ENCODE measurements at regions not wholly inside any gene's neighbourhood (a gene's known extent, or its start where the extent isn't known, plus 50 kb on each side); places are given as distances from the start of the nearest gene placed in this dataset.
"Not testable (repeated sequence)": the region's sequence is repeated elsewhere in the genome, so short reads cannot be mapped to it uniquely, and the experiment has no call there.

DNA sequence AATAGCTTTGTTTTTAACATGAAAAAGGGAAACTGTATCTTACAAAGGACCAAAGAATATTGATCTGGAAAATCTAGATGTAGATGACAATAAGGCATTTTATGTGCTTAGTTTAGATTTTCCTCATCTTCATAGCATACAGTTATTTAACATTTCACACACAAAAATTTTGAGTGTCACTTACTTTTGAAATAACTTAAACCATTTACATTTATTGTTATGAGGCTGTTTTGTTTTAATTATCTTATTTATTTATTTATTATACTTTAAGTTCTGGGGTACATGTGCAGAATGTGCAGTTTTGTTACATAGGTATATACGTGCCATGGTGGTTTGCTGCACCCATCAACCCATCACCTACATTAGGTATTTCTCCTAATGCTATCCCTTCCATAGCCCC, 1042.9 kb upstream of the NOVA1 start:
- not testable (repeated sequence) for DNase-seq

DNA sequence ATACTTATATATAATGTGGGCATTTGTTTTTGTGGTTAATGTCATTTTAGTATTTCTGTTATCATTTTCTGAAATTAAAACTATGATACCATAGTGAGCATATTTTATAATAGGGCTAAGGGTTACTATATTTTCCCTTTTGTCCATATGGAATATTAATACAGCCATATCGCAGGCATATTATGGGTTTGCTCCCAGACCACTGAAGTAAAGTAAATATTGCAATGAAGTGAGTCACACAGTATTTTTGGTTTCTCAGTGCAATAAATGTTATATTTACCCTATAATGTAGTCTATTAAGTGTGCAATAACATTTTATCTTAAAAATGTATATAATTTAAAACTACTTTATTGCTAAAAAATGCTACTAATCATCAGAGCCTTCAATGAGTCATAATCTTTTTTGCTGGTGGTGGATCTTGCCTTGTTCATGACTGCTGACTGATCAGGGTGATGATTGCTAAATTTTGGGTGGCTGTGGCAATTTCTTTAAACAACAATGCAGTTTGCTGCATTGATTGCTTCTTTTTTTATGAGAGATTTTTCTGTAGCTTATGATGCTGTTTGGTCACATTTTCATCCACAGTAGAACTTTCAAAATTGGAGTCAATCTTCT, 1044.5 kb upstream of the NOVA1 start:
- no peak for DNase-seq

GRCh38 chr14:27660683-27661082, 1062.8 kb upstream of the NOVA1 start:
- DNase-seq: no peak

DNA sequence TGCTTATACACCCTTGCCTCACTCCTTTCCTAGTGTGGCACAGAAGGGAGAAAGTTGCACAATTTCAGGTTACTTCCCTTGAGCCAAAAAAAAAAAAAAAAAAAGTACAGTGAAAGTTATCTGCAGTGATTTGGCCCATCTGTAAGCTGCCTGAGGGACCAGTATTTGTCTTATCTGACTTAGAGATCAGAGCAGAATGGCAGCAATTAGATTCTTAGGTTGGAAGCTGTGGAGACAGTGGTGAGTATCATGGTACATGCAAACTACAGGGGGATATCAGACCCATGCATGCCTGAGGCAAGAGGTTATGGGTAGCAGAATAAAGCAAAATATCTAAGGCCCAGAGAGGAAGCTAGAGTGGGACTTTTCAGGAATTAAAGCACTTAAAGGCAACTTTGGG, 1070.7 kb upstream of the NOVA1 start:
- DNase-seq: no peak

DNA sequence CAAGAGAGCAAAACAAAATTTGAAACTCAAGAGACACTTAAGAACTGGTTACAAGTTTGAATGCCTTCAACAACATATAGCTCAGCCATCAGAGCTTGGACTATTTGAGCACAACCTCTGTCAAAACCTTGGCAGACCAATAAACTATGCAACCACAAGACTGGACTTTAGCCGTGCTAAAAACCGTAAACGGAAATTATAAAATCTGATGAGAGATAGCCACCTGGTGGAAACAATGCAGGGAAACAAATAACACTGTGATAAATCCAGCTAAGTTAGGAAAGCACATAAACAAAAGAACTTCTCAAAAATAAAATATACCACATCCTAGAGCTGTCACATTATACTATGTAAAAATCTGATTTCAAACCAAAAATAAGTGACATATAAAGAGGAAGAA, 1074.2 kb upstream of the NOVA1 start:
- no peak for DNase-seq

- not testable (repeated sequence) for DNase-seq
Measured at GRCh38 chr14:27672811-27673737, 1075.2 kb upstream of the NOVA1 start.

DNA sequence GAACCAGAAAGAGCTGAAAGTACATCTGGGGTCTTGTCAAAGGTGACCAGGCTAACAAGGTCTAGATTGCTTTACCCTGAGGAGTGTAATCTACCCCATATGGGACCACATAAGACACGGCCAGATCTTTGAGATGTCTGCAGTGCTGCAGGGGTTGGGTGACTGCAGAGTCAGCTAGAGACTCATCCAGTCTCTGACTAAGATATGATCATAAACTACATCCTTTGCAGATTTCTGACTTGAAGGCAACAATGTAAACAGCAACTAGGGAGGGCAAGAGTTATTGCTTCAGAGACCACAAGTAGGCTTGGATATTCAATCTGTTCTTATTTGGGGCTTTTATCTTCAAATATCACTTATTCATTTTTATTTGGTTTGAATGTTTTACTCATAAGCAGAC, 1080.5 kb upstream of the FOXG1 start:
- no peak for DNase-seq

- no peak for DNase-seq
Measured at GRCh38 chr14:27688841-27689444, 1077.6 kb upstream of the FOXG1 start.

DNA sequence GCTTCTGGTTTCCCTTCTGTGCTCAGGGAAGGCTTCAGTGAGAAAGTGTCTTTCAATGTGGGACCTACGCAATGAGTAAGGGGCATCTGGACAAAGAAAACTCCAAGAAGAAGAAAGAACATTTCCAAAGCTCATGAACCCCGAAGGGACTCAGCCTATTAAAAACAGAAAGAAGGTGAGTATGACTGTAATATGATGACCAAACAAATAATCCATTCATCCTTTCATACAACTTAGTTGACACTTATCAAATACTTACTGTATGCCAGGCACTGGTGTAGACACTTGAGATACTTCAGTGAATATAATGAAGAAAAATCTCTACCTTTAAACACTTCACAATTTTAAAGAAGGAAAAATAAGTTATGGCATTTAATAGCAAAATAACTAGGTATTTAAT, 1054.2 kb upstream of the FOXG1 start:
- no peak for DNase-seq

DNA sequence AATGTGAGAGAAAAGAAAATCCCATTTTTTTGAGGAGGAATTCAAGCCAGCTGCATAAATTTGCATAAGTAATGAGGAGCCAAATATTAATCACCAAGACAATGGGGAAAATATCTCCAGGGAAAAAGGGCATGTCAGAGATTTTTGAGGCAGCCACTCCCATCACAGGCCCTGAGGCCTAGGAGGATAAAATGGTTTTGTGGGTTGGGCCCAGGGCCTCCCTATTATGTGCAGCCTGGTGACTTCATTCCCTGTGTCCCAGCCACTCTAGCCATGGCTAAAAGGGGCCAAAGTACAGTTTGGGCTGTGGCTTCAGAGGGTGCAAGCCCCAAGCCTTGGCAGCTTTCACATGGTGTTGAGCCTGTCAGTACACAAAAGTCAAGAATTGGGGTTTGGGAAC, 1051.0 kb upstream of the FOXG1 start:
- DNase-seq: no peak

DNA sequence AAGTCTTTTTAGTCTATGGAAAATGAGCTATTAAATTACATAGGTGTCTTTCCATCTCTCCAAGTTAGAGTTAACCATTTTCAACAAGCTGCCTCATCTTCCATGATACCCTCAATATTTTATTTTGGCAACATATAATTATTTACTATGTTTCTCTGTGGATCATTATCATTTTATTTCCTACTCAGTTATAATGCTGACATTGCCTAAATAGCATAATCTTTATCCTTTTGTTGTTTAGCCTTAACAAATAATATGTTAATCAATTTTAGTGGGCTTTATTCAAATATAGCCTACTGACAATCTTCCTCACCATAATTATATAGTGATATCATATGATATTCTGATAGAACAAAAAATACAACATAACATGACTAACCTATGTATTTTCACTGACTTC, 1044.8 kb upstream of the FOXG1 start:
- no peak for DNase-seq

- DNase-seq: no peak
Measured at GRCh38 chr14:27725482-27725881, 1041.1 kb upstream of the FOXG1 start.

DNA sequence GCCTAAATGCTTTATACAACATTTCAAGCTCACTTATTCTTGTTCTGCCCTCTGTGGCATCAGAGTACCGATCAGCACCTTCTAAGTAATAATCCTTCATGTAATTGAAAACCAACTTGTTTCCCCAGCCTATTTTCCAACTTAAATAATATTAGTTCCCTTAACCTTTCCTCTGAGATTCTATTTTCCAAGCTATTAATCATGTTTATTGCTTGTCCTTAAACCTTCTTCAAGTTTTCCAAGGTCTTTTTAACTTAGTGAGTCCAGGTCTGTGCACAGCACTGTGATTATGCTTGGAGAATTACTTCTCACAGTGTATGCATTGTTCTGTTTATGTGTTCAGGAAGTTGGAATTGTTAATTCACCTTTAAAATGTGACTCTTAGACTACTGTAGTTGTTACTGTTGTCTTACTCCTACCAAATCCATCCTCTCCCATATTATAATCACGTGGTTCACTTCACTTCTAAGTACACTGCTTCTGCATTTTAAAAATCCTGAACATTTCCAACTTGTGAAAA, 1039.3 kb upstream of the FOXG1 start:
- DNase-seq: peak; percentile 17

DNA sequence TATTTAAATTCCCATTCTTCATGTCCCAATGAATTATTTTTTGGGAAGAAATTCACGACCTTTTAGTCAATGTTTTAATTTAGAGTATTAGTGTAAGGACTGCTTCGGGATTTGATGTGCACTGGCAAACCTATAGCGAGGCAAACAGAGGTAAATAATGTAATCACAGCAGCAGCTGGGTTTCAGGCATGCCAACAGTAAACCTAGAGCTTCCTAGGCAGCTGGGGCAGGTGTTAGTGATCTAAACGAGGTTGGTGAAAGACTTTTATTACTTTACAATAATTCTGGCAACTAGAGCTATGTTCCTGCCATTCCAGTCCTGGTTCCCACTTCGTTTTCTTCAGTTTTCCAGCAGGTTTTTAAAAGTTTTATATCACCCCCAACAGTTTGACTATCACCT, 1036.4 kb upstream of the FOXG1 start:
- peak; percentile 8 for DNase-seq

GRCh38 chr14:27739657-27740156, 1026.9 kb upstream of the FOXG1 start:
- peak; percentile 57 for DNase-seq

GRCh38 chr14:27750114-27750513, 1016.5 kb upstream of the FOXG1 start:
- no peak for DNase-seq

GRCh38 chr14:27757642-27758041, 1008.9 kb upstream of the FOXG1 start:
- not testable (repeated sequence) for DNase-seq

GRCh38 chr14:27760367-27760766, 1006.2 kb upstream of the FOXG1 start:
- DNase-seq: not testable (repeated sequence)

GRCh38 chr14:27799066-27800028, 967.2 kb upstream of the FOXG1 start:
- DNase-seq: not testable (repeated sequence)

GRCh38 chr14:27817746-27818430, 948.7 kb upstream of the FOXG1 start:
- DNase-seq: not testable (repeated sequence)

DNA sequence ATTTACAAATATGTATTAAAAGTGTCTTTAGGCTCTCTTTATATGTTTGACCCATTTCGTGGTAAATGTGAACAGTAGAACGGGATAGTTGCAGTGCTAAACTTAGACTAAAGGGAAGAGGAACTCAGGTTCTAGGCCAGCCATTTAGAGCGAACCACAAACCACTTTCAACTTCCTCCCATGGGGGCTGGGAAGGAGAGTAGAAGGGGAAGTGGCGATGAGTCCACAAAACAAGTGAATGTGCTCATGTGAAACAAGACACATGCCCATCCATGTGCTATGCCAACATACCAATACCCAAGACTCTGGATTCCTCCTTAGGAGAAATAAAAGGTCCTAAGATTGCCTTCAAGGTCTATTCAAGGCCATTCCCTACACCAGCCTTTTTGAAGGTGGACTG, 940.4 kb upstream of the FOXG1 start:
- DNase-seq: not testable (repeated sequence)

GRCh38 chr14:27831978-27832377, 934.6 kb upstream of the FOXG1 start:
- not testable (repeated sequence) for DNase-seq
